ENCODE measurements at regions not wholly inside any gene's neighbourhood (a gene's known extent, or its start where the extent isn't known, plus 50 kb on each side); places are given as distances from the start of the nearest gene placed in this dataset.
"Not testable (repeated sequence)": the region's sequence is repeated elsewhere in the genome, so short reads cannot be mapped to it uniquely, and the experiment has no call there.

GRCh38 chr6:92124200-92124651, 1295.1 kb downstream of the EPHA7 start:
- WGBS: 47% methylated on average over 7 of the region's 7 CpGs
- no peak overlapping the region for H3K4me3 ChIP-seq (ENCODE audit: low read depth, low read length)
- H3K36me3 ChIP-seq (ENCODE audit: insufficient read depth): no peaks in the 10 kb centered on the region
- H3K27ac ChIP-seq (ENCODE audit: low read depth): no peak overlapping the region
- H3K4me1 ChIP-seq (ENCODE audit: insufficient read depth): no peaks in the 10 kb centered on the region
- DNase-seq (ENCODE audit: extremely low spot score): no peak

- Histone ChIP-seq H3K4me1 (ENCODE audit: insufficient read depth) (no peaks in the 10 kb centered on the region), H3K36me3 (ENCODE audit: insufficient read depth) (no peaks in the 10 kb centered on the region), H3K4me3 (ENCODE audit: low read depth, low read length) (no peak overlapping the region), H3K27ac (ENCODE audit: low read depth) (no peak overlapping the region)
- no peak for DNase-seq (ENCODE audit: extremely low spot score)
- 55% methylated on average over 3 of the region's 3 CpGs for WGBS
These were observed 1296.6 kb downstream of the EPHA7 start for GRCh38 chr6:92122746-92123145.

- no peaks in the 10 kb centered on the region for H3K36me3 ChIP-seq (ENCODE audit: insufficient read depth)
- H3K4me3 ChIP-seq (ENCODE audit: low read depth, low read length): no peak overlapping the region
- H3K4me1 ChIP-seq (ENCODE audit: insufficient read depth): no peaks in the 10 kb centered on the region
- WGBS: 83% methylated on average over 2 of the region's 2 CpGs
- DNase-seq (ENCODE audit: extremely low spot score): no peak
- H3K27ac ChIP-seq (ENCODE audit: low read depth): no peak overlapping the region
These were observed 1298.1 kb downstream of the EPHA7 start for GRCh38 chr6:92121228-92121627.

- 92% methylated on average over 1 of the region's 1 CpG for WGBS
These were observed 1301.6 kb downstream of the EPHA7 start for GRCh38 chr6:92117800-92118199.

GRCh38 chr6:92114797-92115196, 1304.6 kb downstream of the EPHA7 start:
- no peaks in the 10 kb centered on the region for H3K36me3 ChIP-seq (ENCODE audit: insufficient read depth)
- H3K4me1 ChIP-seq (ENCODE audit: insufficient read depth): no peaks in the 10 kb centered on the region
- 30% methylated on average over 2 of the region's 2 CpGs for WGBS
- no peak overlapping the region for H3K4me3 ChIP-seq (ENCODE audit: low read depth, low read length)
- no peak overlapping the region for H3K27ac ChIP-seq (ENCODE audit: low read depth)
- no peak for DNase-seq (ENCODE audit: extremely low spot score)

More at GRCh38 chr6:92117800-92118199, 1301.6 kb downstream of the EPHA7 start:
- no peak for DNase-seq (ENCODE audit: extremely low spot score)
- no peak overlapping the region for H3K4me3 ChIP-seq (ENCODE audit: low read depth, low read length)
- no peaks in the 10 kb centered on the region for H3K4me1 ChIP-seq (ENCODE audit: insufficient read depth)
- no peak overlapping the region for H3K27ac ChIP-seq (ENCODE audit: low read depth)
- H3K36me3 ChIP-seq (ENCODE audit: insufficient read depth): no peaks in the 10 kb centered on the region

- DNase-seq (ENCODE audit: extremely low spot score): no peak
- Histone ChIP-seq H3K27ac (ENCODE audit: low read depth) (no peak overlapping the region), H3K36me3 (ENCODE audit: insufficient read depth) (no peaks in the 10 kb centered on the region), H3K4me3 (ENCODE audit: low read depth, low read length) (no peak overlapping the region), H3K4me1 (ENCODE audit: insufficient read depth) (no peaks in the 10 kb centered on the region)
- WGBS: 0% methylated on average over 1 of the region's 1 CpG
These were observed 1305.2 kb downstream of the EPHA7 start for GRCh38 chr6:92114091-92114675.

- DNase-seq (ENCODE audit: extremely low spot score): no peak
- WGBS: 82% methylated on average over 2 of the region's 2 CpGs
- Histone ChIP-seq H3K27ac (ENCODE audit: low read depth) (no peak overlapping the region), H3K36me3 (ENCODE audit: insufficient read depth) (no peaks in the 10 kb centered on the region), H3K4me1 (ENCODE audit: insufficient read depth) (no peaks in the 10 kb centered on the region), H3K4me3 (ENCODE audit: low read depth, low read length) (no peak overlapping the region)
These were observed 1308.0 kb downstream of the EPHA7 start for GRCh38 chr6:92111386-92111785.

- Histone ChIP-seq H3K4me3 (ENCODE audit: low read depth, low read length) (no peak overlapping the region), H3K36me3 (ENCODE audit: insufficient read depth) (no peaks in the 10 kb centered on the region)
- 70% methylated on average over 4 of the region's 4 CpGs for WGBS
These were observed 1309.0 kb downstream of the EPHA7 start for GRCh38 chr6:92110403-92110802.

GRCh38 chr6:92109956-92110355, 1309.4 kb downstream of the EPHA7 start:
- Histone ChIP-seq H3K4me3 (ENCODE audit: low read depth, low read length) (no peak overlapping the region), H3K27ac (ENCODE audit: low read depth) (no peak overlapping the region), H3K4me1 (ENCODE audit: insufficient read depth) (no peaks in the 10 kb centered on the region), H3K36me3 (ENCODE audit: insufficient read depth) (no peaks in the 10 kb centered on the region)
- WGBS: 85% methylated on average over 5 of the region's 5 CpGs
- DNase-seq (ENCODE audit: extremely low spot score): no peak

More at GRCh38 chr6:92110403-92110802, 1309.0 kb downstream of the EPHA7 start:
- DNase-seq (ENCODE audit: extremely low spot score): no peak
- H3K27ac ChIP-seq (ENCODE audit: low read depth): no peak overlapping the region
- H3K4me1 ChIP-seq (ENCODE audit: insufficient read depth): no peaks in the 10 kb centered on the region

GRCh38 chr6:92109256-92109655, 1310.1 kb downstream of the EPHA7 start:
- Histone ChIP-seq H3K36me3 (ENCODE audit: insufficient read depth) (no peaks in the 10 kb centered on the region), H3K27ac (ENCODE audit: low read depth) (no peak overlapping the region), H3K4me3 (ENCODE audit: low read depth, low read length) (no peak overlapping the region), H3K4me1 (ENCODE audit: insufficient read depth) (no peaks in the 10 kb centered on the region)
- 99% methylated on average over 13 of the region's 13 CpGs for WGBS
- no peak for DNase-seq (ENCODE audit: extremely low spot score)

GRCh38 chr6:92086750-92087149, 1332.6 kb downstream of the EPHA7 start:
- 88% methylated on average over 2 of the region's 2 CpGs for WGBS
- no peak for DNase-seq (ENCODE audit: extremely low spot score)
- no peak overlapping the region for H3K4me3 ChIP-seq (ENCODE audit: low read depth, low read length)
- no peaks in the 10 kb centered on the region for H3K36me3 ChIP-seq (ENCODE audit: insufficient read depth)
- H3K4me1 ChIP-seq (ENCODE audit: insufficient read depth): no peaks in the 10 kb centered on the region
- no peak overlapping the region for H3K27ac ChIP-seq (ENCODE audit: low read depth)

GRCh38 chr6:92083914-92084313, 1335.4 kb downstream of the EPHA7 start:
- H3K4me1 ChIP-seq (ENCODE audit: insufficient read depth); H3K4me3 ChIP-seq (ENCODE audit: low read depth, low read length); H3K36me3 ChIP-seq (ENCODE audit: insufficient read depth); H3K27ac ChIP-seq (ENCODE audit: low read depth); DNase-seq (ENCODE audit: extremely low spot score): not testable (repeated sequence)
- 94% methylated on average over 5 of the region's 5 CpGs for WGBS

GRCh38 chr6:92072387-92072786, 1347.0 kb downstream of the EPHA7 start:
- 93% methylated on average over 3 of the region's 3 CpGs for WGBS
- H3K27ac ChIP-seq (ENCODE audit: low read depth): no peak overlapping the region
- no peaks in the 10 kb centered on the region for H3K36me3 ChIP-seq (ENCODE audit: insufficient read depth)
- H3K4me1 ChIP-seq (ENCODE audit: insufficient read depth): no peaks in the 10 kb centered on the region
- no peak overlapping the region for H3K4me3 ChIP-seq (ENCODE audit: low read depth, low read length)
- no peak for DNase-seq (ENCODE audit: extremely low spot score)

- H3K4me1 ChIP-seq (ENCODE audit: insufficient read depth): no peaks in the 10 kb centered on the region
- H3K27ac ChIP-seq (ENCODE audit: low read depth): no peak overlapping the region
- 79% methylated on average over 3 of the region's 3 CpGs for WGBS
- no peaks in the 10 kb centered on the region for H3K36me3 ChIP-seq (ENCODE audit: insufficient read depth)
- no peak for DNase-seq (ENCODE audit: extremely low spot score)
- H3K4me3 ChIP-seq (ENCODE audit: low read depth, low read length): no peak overlapping the region
These were observed 1349.6 kb downstream of the EPHA7 start for GRCh38 chr6:92069781-92070180.

- no peaks in the 10 kb centered on the region for H3K4me1 ChIP-seq (ENCODE audit: insufficient read depth)
- no peak for DNase-seq (ENCODE audit: extremely low spot score)
- no peaks in the 10 kb centered on the region for H3K36me3 ChIP-seq (ENCODE audit: insufficient read depth)
- WGBS: 77% methylated on average over 2 of the region's 2 CpGs
- H3K27ac ChIP-seq (ENCODE audit: low read depth): no peak overlapping the region
- H3K4me3 ChIP-seq (ENCODE audit: low read depth, low read length): no peak overlapping the region
These were observed 1366.8 kb downstream of the EPHA7 start for GRCh38 chr6:92052513-92052912.

Measured in urinary bladder (tissue), 3 donors.